CD4-positive, alpha-beta T cell treated with Interleukin-12 subunit alpha and Interleukin-12 subunit beta, for 1 hour (primary cell): ENCODE measurements at regions not wholly inside any gene's neighbourhood (a gene's known extent, or its start where the extent isn't known, plus 50 kb on each side); places are given as distances from the start of the nearest gene placed in this dataset.

Source experiments
- DNase-seq: peaks from one replicate; pipeline ENCODE4 v3.0.0-alpha.2; 2020

DNA sequence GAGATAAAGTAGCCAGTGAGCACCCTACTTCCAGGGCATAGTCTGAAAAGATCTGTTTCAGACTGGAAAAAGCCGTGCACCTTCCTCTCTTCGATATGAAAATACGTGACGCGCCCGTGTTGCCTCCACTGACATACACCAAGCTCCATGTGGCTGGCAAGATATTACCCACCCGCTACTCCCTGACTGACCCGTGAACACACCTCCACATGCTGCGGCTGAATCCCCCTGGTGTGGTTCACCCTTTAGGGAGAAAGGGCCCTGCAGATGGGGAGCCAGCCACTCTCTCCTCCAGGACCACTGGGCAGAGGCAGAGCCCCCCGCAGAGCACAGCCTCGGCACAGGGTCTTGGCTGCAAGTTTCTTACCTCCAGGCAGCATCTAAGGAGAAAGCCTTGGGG lies 245.0 kb downstream of the BRD1 start:
- DNase-seq = no peak

DNA sequence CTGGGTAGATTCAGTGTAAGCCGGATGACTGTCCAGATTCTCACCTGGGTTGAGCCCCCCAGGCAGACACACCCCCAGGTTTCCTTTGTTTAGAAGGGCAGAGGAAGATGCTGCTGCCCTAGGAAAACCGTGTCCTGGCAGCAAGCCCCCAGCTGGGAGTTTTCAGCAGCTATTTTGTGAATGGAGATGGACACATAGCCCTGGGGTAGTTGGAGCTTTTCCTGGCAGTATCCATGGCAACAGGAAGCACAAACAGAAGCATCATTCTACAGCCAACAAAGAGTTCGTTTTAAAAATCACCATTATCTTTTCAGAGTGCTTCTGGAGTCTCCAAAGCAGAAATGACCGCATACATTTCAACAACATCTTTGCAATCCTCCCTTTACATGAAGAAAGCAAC lies 245.5 kb downstream of the BRD1 start:
- no peak for DNase-seq

DNA sequence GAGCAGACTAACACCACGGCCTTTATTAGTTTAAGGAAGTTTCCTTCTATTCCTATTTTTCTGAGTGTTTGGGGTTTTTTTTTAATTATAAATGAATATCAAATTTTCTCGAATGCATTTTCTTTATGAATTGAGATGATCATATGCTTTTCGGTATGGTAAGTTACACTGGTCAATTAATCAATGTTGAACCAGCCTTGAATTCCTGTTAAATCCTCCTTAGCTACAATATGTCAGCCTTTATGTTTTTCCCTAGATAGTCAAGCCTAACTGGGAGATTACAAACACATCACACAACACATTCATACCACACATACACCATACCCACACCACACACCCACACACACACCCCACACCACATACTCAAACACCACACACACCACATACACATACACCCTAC lies 247.6 kb downstream of the BRD1 start:
- no peak for DNase-seq

DNA sequence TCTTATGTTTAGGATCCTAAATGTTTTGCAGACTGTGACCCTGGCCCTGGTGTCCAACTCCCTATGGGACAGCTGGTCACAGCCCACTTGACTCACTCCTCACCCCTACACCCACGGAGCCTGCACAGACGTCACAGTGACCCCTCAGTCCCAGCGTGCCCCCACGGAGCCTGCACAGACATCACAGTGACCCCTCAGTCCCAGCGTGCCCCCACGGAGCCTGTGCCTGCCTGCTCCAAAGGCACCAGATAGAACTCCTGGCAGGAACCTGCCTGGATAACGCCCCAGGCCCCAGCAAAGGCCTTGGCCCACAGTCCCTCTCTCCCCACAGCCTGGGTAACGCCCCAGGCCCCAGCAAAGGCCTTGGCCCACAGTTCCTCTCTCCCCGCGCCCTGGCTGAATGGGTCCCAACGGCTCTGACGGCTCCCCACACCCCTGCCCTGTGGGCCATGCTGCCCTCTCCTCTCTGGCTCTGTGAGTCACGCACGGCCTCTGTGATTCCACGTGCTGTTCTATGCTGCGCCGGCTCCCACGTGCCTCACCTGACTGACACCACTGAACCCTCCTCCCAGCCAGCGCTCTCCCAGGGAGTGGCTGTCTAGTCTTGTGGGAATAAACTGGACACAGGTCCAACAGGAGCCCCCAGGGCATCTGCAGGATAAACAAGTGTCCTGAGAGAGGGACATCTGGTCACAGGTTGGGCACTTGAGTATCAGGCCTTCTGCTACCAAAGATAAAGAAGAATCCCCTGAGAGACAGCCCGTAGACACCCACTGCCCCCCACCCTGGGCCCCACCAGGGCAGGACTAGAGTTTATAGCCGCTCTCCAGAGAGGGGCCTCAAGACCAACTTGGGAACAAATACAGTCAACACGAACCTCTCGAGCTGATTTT lies 250.3 kb downstream of the BRD1 start:
- no peak for DNase-seq

DNA sequence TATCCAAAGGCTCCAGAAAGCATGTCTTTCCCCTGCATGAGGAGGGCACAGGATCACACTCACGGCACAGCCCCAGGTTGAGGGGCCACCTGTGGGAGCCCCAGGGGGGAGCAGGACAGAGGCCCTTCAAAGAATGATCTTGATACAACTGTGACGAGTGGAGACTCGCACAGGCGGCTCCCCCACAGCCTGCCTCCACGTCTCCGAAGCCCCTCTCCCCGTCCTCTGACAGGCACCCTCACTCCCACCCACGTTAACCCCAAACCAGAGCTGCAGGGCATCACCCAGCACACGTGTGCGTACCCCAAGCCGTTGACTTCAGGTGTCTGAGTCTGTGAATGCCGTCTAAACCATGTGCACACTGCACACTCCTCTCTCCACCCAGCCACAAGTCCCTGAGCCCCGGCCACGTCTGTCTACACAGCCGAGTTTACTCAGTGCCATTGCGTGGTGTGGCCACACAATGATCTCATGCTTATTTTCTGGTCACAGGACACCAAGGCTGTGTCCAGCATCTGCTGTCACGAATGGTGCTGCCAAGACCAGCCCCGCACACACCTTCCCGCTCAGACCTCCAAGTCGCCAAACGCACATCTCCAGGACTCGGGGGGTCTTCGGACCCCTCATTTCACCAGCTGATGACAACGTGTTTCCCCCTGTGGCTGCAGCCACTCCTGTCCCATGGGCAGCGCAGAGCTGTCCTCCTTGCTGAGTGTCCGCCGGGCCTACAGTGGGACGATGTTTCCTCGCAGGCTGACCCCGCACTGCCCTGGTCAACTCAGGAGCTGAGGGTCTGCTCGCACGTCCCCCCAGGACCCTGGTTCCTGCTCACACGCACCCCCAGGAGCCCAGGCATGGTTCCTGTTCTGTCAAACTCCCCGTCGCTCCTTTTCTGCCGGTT lies 251.2 kb downstream of the BRD1 start:
- DNase-seq = no peak

DNA sequence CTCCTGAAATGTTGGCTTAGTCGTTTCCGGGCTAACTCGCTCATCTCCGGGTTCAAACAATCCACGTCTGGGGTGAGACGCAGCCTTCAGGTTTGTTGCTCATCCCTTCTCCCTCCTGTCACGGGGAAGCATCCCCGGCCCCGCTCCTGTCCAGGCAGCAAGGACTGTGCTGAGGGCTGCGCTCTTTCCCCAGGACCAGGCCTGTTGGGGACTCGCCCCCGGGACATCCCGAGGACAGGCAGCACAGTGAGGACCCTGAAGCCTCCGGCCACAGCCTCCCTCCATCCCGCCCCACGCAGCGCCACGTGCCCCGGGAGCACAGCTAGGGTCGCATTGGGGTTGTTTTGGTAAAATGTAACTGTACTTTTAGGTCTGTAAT lies 252.0 kb downstream of the BRD1 start:
- no peak for DNase-seq

DNA sequence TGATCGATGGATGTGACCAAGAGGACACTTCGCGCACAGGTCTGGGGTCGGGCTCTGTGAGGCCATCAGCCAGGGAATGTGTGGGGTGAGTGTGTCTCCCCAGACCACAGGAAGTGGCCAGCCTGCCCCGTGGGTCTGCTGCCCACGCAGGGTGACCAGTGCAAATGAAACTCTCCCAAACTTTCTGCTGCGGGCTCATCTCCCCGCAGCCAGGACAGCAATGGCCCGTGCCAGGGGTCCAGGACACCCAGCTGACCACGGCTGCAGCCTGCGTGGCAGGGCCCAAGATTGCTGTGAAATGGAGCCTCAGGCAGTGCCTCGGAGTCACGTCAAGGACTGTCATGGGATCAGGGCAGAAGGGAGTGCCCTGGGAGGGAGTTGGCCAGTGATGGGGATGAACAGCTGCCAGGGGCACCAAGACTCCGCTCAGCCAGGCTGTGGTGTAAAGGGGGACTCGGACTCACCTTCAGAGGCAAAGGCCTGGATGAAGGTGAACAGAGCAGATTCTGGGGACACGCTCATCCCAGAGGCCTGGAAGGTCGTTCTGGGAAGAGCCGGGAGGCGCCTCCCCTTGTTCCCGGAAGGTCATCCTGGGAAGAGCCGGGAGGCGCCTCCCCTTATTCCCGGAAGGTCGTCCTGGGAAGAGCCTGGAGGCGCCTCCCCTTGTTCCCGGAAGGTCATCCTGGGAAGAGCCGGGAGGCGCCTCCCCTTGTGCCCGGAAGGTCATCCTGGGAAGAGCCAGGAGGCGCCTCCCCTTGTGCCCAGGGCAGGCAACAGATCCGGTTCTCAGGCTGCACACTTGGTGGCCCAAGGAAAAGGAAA lies 252.6 kb downstream of the BRD1 start:
- no peak for DNase-seq

DNA sequence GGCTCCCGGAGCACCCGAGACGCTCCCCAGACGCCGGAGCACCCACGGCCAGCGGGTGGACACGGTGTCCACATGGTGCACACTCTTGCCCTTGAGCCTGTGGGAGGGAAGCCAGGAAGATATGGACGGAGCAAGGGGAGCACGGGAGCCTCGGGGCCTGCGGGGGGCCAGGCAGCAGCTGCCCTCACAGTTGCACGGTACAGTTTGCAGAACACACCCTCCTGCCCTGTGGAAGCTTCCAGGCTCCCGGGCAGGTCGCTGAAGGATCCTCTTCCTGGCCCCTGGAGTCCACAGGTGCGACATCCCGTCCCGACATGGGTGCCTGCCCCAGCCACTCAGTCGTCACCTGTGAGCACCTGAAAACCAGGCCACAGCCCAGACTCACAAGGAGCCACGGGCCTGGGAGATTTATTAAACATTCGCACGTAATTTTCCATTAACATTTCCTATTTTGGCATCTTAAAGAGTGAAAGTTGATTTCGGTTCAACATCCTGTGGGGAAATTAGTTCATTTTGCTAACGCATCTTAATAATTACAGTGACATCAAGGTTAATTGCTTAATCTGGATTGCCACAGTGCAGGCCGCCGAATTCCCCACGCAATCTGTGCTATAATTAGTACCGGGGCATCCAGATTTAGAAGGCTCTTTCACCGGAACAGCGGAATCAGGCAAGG lies 253.3 kb downstream of the BRD1 start:
- no peak for DNase-seq

DNA sequence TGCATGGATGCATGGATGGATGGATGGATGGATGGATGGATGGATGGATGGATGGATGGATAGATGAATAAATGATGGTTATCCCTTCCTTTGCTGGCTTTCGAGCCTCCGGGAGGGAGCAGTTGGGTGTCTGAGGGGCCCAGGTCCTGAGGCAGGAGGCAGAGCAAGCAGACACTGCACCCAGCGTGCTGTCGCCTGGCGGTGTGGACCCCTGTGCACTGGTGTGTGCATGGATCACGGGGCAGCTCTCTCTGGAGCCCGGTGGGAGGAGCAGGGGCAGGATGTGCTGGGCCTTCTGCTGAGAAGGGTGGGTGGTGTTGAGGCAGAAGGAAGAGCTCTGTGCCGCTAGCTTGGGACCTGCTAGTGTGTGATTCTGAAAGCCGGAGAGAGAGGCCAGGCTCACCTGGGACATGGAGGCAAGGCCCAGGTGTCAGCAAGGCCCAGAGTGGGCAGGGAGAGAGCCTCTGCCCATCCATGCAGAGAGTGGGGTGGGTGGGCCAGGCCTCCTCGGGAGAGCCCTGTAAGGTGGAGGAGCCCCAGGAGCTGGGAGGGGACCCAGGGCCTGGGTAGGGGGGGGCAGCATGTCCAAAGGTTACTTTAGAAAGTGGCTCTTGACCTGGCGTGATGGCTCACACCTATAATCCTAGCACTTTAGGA lies 254.4 kb downstream of the BRD1 start:
- DNase-seq = no peak

DNA sequence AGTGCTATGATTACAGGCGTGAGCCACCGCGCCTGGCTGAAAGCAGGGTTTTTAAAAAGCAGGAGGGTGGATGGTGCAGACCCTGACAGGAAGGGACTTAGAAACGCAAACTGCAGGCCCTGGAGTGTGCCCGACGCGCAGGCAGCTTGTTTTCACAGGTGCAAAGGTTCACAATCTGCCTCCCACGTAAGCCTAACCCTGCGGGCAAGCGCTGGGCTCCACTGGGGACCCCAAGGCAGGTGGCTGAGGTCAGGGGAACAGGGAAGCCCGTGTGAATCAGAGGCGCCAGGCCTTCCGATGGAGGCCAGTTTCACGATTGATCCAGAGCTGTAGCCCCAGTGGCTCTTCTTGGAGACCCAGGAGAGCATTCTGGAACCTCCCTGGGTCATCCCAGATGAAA lies 256.3 kb downstream of the BRD1 start:
- no peak for DNase-seq

DNA sequence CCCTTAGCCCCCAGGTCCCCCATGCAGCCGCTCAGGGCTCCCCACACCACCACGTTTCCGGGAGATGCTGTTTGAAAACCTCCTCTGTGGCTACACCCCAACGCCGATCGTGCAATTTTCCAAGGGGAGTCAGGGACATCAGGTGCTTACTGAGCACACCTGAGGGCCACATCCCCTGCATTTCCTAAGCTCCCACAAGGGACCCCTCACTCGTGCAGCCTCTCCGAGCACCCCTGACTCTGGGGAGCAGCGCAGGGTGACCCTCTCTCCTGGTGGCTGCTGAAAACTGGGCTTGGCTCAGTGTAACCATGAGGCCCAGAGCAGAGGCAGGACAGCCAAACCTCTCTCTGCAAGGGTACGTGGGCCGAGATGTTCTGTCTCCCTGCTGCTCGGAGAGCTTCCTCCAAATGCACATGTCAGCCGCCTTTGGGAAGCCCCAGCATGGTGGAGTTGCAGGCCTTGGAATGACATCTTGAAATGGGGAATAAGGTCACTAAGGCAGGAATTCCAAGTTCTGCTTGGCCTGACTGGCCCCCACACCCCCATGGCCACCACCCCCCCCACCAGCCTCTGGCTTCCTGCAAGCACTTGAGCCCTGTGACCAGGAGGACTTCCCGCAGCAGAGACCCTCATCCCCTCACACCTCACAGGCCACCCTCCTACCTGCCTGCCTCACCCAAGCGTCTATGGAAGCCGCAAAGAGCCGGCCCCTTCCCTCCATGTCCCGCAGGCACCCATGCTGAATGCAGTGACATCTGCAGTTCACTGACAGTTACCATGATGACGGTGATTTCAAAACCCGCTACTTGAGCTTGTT lies 257.4 kb downstream of the BRD1 start:
- DNase-seq = no peak

DNA sequence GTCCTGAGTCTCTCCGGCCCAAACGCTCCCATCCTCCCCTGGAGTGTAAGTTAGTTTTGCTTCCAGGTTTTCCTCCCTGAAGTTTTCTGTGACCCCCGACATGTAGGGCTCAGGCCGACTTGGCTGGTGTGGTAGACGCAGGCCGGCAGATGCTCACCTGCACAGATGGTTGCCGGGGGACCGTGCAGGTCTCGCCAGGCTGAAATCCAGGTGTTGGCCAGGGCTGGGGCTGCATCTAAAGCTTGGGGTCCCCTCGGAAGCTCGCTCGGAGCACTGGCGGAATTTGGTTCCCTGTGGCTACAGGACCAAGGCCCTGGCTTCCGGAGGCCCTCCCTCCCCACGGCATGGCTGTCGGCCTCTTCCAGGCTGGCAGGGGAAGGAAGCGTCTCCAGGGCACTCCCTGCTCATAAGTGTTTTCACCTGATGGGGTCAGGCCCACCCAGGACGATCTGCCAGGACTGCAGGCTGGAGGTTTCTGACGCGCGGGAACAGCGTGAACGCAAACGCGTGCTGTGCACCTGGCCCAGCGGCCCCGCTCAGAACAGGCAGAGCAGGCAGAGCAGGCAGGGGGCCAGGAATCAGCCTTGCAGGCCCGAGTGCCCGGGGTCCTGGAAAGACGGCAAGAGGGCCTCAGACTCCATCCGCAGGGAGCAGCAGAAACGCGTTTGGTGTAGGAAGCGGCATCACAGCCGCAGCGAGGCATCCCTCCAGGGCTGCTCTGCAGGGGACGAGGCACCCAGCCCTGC lies 258.2 kb downstream of the BRD1 start:
- DNase-seq = no peak

DNA sequence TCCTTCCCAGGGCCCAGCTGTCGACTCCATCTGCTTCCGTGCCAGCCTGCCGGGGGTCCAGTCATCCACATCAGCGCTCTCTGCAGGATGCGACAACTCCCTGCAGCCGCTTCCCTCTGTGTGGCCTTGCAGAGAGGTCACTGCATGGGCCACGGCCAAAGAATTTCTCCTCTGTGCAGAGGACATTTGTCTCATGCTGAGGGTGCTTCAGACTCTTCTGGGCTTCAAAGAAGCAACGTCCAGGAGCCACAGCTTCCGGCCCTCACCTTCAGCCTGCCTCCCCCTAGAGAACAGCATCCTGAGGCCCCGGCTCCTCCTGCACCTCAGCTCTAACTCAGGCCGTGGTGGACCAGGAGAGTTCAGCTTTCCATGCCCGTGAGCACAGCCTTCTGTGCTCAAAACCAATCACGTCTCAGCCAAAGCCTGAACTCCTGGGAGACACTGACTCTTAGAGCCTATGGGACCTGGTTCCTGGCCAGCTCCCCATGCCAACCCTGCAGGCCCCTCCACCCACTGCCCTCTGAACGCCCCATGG lies 258.9 kb downstream of the BRD1 start:
- DNase-seq = no peak

DNA sequence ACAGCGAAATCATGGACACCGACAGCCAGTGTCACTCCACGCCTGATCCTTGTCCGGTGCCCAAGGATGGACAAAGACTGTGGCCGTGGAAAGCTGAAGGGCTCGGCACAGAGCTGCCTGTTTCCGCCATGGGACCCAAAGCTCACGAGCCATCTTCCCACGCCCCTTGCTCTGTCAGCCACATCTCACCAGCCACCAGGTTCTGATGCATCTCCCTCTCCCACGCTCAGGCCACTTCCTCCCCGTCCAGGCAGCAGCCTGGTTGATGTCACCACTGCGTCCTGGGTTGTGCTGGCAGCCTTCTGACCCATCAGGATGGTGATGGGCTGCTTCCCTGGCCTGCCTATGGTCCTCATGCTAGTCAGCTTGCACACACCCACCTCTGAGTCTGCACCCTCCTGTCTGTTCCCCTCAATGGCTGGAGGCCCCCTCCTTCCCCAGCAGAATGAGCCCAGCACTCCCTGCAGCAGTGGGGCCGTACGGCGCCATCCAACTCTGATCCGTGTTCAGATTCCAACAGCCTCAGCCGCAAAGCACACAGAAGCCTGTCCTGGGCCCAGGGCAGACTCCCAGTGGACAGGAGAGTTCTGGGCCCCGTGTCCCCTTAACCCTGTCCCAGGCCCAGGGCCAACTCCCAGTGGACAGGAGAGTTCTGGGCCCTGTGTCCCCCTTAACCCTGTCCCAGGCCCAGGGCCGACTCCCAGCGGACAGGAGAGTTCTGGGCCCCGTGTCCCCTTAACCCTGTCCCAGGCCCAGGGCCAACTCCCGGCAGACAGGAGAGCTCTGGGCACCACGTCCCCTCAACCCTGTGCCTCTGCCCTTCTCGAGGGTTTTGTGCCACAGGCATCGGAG lies 259.5 kb downstream of the BRD1 start:
- DNase-seq = no peak

DNA sequence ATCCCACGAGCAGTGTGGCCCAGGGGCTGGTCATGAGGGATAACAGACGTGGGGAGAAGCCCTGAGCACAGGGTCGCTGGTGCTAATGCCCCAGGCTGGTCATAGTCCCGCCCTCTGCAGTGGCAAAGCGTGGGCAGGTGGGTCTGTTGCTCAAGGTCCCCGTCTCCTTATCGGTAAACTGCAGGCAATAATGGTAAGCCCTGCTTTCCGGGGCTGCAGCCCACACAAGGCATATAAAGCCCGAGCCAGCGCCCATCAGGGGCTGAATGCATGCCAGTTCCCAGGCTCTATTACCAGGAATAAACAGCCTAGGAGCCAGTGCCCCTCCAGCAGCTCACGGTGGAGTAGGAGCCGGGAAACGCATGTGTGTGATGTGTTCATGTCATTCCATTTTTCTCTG lies 261.0 kb downstream of the BRD1 start:
- DNase-seq = no peak

DNA sequence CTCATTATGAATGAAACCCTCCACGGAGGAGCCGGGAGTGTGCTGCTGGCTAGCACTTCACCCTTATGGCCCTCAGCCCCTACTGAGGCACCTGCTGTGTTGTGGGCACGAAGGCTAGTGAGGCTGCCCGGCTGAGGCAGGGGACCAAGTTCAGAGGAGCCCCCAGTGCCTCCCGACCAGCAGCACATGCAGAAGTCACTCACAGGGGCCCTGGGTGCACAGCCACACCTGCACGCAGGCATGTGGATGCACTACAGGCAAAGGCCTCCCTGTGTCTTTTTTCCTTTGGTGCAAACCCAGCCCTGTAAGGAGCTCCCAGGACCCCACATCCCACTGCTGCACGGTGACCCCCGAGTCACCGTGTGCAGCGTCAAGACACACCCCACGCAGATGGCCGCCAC lies 261.5 kb downstream of the BRD1 start:
- DNase-seq = no peak

DNA sequence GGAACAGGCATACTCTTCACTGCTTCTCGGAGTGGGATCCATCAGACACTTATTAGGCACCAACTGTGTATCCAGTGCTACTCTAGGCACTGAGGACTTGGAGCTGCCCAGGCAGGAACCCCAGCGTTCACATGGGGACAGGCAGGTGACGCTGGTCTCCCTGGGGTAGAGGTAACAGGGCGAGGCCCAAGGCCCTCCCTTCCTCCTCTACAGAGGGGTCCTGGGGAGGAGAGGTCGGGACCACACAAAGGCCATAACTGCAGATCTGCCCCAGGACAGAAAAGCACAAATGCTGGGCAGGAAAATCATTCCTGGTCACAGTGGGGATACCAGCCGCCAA lies 262.2 kb downstream of the BRD1 start:
- DNase-seq = no peak

DNA sequence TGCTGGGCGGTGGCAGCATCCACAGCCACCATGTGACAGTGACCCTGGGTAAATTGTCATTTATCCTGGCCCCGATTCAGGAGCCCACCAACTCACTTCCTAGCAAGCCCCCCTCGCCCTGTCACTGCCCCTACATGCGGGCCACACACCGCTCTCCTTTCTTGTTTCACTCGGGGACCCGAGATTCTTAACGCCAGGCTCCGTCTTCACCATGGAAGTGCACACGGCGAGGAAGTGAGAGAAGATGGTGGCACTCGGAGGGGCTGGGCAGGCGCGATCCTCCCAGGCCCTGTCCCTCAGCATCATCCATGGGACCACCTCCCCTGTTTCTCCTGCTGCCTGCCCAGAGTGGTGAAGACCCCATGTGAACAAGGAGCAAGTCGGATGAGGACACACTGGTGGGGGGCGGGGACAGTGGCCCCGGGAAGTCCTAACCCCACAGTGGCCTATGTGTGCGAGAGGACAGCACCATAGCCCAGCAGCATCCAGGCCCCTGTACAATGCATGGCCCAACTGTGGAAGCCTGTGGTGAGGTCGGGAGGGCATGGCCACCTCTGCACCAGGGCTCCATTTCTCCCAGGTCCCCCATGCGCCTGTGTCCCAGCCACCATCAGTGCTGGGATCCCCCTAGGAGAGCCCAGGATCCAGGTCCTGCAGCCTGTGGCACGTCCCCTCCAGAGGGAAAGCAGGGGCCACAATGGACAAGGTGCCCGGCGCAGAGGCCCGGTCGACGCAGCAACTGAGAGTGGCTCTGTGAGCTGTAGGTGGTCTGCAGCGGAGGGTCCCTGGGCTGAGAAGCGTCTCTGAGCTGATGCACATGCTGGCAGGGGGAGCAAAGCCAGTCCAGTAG lies 262.8 kb downstream of the BRD1 start:
- DNase-seq = no peak
